A673 (cell line): ENCODE measurements at regions not wholly inside any gene's neighbourhood (a gene's known extent, or its start where the extent isn't known, plus 50 kb on each side); places are given as distances from the start of the nearest gene placed in this dataset.

Experiments
- BruUV-seq: library from RNA; stranded (reverse); fragments of 400-500 nt; replicated peaks from 2 replicates; lab custom pipeline; 2021; lab: Mats Ljungman, UMichigan
- CTCF ChIA-PET: fragments of 300-600 bp; sonication (Branson Sonifier 250); formaldehyde crosslinking; loops from one replicate; lab custom pipeline; 2022; ENCODE audit warnings: antibody characterized with exemption; lab: Charles Lee
- POLR2A ChIA-PET: fragments of 300-600 bp; sonication (Branson Sonifier 250); formaldehyde crosslinking; loops from one replicate; lab custom pipeline; 2022; ENCODE audit warnings: antibody characterized with exemption; ENCODE audit not compliant: low non-redundant PET; lab: Charles Lee
- DNase-seq: peaks from one replicate; pipeline ENCODE4 v3.0.0-alpha.2; 2015; ENCODE audit warnings: low spot score
- H3K27ac ChIP-seq: fragments of 200-600 bp; sonication (generic); 2 replicates; pipeline ENCODE4 v1.5.1; 2016; ENCODE audit warnings: mixed run types, low read depth, mild to moderate bottlenecking, mixed read lengths, antibody characterized with exemption, low read length; ENCODE audit not compliant: poor library complexity, severe bottlenecking
- H3K27me3 ChIP-seq: fragments of 200-600 bp; sonication (generic); replicated peaks from 2 replicates; pipeline ENCODE4 v1.6.1; 2017; ENCODE audit warnings: mixed run types, low read depth, mild to moderate bottlenecking, mixed read lengths, antibody characterized with exemption, low read length; ENCODE audit not compliant: insufficient read depth, poor library complexity
- H3K36me3 ChIP-seq: fragments of 200-600 bp; sonication (generic); 2 replicates; pipeline ENCODE4 v1.6.1; 2016; ENCODE audit warnings: mixed run types, mild to moderate bottlenecking, mixed read lengths, antibody characterized with exemption, low read length; ENCODE audit not compliant: insufficient read depth, poor library complexity, severe bottlenecking
- H3K4me1 ChIP-seq: fragments of 200-600 bp; sonication (generic); 2 replicates; pipeline ENCODE4 v1.6.1; 2017; ENCODE audit warnings: mixed run types, mild to moderate bottlenecking, mixed read lengths, antibody characterized with exemption, low read length; ENCODE audit not compliant: insufficient read depth, poor library complexity, severe bottlenecking
- H3K4me3 ChIP-seq: fragments of 200-600 bp; sonication (generic); 2 replicates; pipeline ENCODE4 v1.5.1; 2016; ENCODE audit warnings: low read depth, mixed run types, mild to moderate bottlenecking, mixed read lengths, low read length; ENCODE audit not compliant: poor library complexity, severe bottlenecking
- H3K9me3 ChIP-seq: fragments of 200-600 bp; sonication (generic); 2 replicates; pipeline ENCODE4 v1.6.1; 2016; ENCODE audit warnings: mixed run types, low read depth, mild to moderate bottlenecking, mixed read lengths, antibody characterized with exemption, low read length; ENCODE audit not compliant: poor library complexity, severe bottlenecking
- EZH2 ChIP-seq: fragments of 200-600 bp; sonication (generic); IDR thresholded peaks from 2 replicates; pipeline ENCODE4 v1.6.1; 2017; ENCODE audit warnings: borderline replicate concordance, low read depth, mild to moderate bottlenecking, mixed read lengths, antibody characterized with exemption, low read length; ENCODE audit not compliant: poor library complexity, severe bottlenecking
- intact Hi-C: fragments of 100-400 bp; cut with micrococcal nuclease; formaldehyde crosslinking; loops from one replicate; pipeline ENCODE4 v1.10.0; 2022; ENCODE audit not compliant: unreplicated experiment
- TF ChIP-seq, protein P1 (sequence below): fragments of 300-800, 200-600 bp; sonication (generic); conservative IDR thresholded peaks from 2 replicates; pipeline ENCODE4 v1.5.1; 2017; ENCODE audit warnings: low read depth, mild to moderate bottlenecking, antibody characterized with exemption, low read length, moderate library complexity, mixed read lengths

DNA sequence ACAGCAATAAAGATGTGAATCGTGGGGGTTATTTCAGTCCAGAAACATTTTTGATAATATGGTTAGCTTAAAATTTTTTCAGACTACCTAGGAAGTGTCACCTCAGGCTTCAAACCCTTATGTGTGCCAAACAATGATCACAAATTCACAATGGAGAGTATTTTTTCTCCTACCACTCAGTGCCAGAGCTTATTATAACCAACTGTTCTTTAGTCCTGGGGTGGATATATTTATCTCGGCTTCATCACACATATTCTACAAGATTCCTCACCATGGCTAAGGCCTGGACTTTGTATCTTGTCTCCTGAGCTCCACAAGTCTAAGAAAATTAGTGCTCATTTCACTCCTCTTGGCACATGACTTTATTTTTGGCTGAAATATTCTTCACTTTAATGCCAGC lies 629.1 kb downstream of the RWDD3 start:
- no peak for DNase-seq
- no peaks in the 10 kb centered on the region for H3K36me3 ChIP-seq
- H3K4me3 ChIP-seq, result no peak overlapping the region
- no peaks in the 10 kb centered on the region for H3K4me1 ChIP-seq
- no peak overlapping the region for H3K27ac ChIP-seq
- no peaks in the 10 kb centered on the region for H3K27me3 ChIP-seq
- POLR2A ChIA-PET, result no interaction called here
- no peaks in the 10 kb centered on the region for H3K9me3 ChIP-seq
- CTCF ChIA-PET, result no interaction called here
- no peak for TF ChIP-seq EZH2
- TF ChIP-seq, protein P1, sequence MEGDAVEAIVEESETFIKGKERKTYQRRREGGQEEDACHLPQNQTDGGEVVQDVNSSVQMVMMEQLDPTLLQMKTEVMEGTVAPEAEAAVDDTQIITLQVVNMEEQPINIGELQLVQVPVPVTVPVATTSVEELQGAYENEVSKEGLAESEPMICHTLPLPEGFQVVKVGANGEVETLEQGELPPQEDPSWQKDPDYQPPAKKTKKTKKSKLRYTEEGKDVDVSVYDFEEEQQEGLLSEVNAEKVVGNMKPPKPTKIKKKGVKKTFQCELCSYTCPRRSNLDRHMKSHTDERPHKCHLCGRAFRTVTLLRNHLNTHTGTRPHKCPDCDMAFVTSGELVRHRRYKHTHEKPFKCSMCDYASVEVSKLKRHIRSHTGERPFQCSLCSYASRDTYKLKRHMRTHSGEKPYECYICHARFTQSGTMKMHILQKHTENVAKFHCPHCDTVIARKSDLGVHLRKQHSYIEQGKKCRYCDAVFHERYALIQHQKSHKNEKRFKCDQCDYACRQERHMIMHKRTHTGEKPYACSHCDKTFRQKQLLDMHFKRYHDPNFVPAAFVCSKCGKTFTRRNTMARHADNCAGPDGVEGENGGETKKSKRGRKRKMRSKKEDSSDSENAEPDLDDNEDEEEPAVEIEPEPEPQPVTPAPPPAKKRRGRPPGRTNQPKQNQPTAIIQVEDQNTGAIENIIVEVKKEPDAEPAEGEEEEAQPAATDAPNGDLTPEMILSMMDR, result no peak
- intact Hi-C loops, result no loop called here
- no TSS peak for BruUV-seq

DNA sequence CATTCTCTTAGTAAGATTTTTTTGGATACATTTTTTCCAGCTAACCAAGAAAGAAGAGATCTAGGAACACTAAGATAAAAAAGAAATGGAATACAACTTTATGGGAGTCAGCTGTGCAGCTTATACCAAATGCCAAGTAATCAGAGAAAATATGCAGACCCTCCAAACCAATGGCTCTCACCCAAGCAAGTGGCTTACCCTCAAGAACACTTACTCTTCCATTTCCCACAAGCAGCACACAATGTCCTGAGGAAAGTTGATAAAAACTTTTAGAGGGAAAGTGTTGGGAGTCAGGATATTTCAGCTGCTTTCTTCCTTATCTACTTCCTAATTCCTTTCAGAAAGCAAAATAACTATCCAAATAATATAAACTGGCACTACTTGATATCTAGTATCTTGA lies 631.8 kb downstream of the RWDD3 start:
- ChIA-PET POLR2A (no interaction called here), CTCF (no interaction called here)
- Histone ChIP-seq H3K9me3 (no peaks in the 10 kb centered on the region), H3K4me3 (no peak overlapping the region), H3K27ac (no peak overlapping the region), H3K36me3 (no peaks in the 10 kb centered on the region), H3K4me1 (no peaks in the 10 kb centered on the region), H3K27me3 (no peaks in the 10 kb centered on the region)
- no TSS peak for BruUV-seq
- TF ChIP-seq EZH2, result no peak
- TF ChIP-seq, protein P1, result no peak
- intact Hi-C loops, result no loop called here
- no peak for DNase-seq

DNA sequence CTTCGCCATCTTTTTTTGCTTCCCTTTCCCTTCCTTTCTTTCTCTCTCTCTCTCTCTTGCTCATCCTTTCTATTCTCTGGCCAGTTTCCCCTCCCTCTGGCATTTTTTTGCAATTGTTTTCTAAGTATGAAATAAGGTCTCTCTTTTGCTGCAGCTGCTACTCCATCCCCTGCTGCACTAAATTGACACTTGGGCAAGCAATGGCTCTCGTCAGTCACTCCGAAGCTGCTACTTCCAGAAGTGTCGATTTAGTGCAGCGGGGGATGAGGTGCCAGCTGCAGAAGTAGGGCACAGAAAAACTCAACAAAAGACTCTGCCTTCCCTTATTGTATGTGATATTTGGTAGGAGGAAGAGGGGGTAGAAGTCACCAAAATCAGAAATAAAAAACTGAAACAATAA lies 642.3 kb downstream of the RWDD3 start:
- BruUV-seq, result no TSS peak
- intact Hi-C loops, result no loop called here

More for the DNA sequence above, 642.3 kb downstream of the RWDD3 start:
- Histone ChIP-seq H3K4me3 (no peak overlapping the region), H3K9me3 (no peaks in the 10 kb centered on the region), H3K27me3 (no peaks in the 10 kb centered on the region), H3K27ac (no peak overlapping the region), H3K4me1 (no peaks in the 10 kb centered on the region), H3K36me3 (no peaks in the 10 kb centered on the region)
- TF ChIP-seq, protein P1, result no peak
- TF ChIP-seq EZH2, result no peak
- DNase-seq, result no peak
- CTCF ChIA-PET, result no interaction called here
- POLR2A ChIA-PET, result no interaction called here
